Nephron (organoid): ENCODE measurements at regions not wholly inside any gene's neighbourhood (a gene's known extent, or its start where the extent isn't known, plus 50 kb on each side); places are given as distances from the start of the nearest gene placed in this dataset.

Experiments used
- H3K27ac Mint-ChIP-seq, 3 experiments: 2 replicates each; pipeline ENCODE4 v1.8.0; 2020; ENCODE audit warnings: mixed read lengths in 3 of 3, mild to moderate bottlenecking in 2 of 3, moderate library complexity in 1 of 3
- H3K27me3 Mint-ChIP-seq: 2 replicates; pipeline ENCODE4 v1.8.0; 2021; ENCODE audit warnings: low read depth, mild to moderate bottlenecking, moderate library complexity, mixed read lengths
- H3K36me3 Mint-ChIP-seq: 2 replicates; pipeline ENCODE4 v1.8.0; 2020; ENCODE audit warnings: low read depth, mixed read lengths
- H3K4me1 Mint-ChIP-seq: 2 replicates; pipeline ENCODE4 v1.8.0; 2020; ENCODE audit warnings: mixed read lengths
- H3K4me3 Mint-ChIP-seq, 3 experiments: 2 replicates each; pipeline ENCODE4 v1.8.0; 2020; ENCODE audit warnings: mild to moderate bottlenecking in 3 of 3, mixed read lengths in 3 of 3, moderate library complexity in 2 of 3
- H3K9me3 Mint-ChIP-seq: 2 replicates; pipeline ENCODE4 v1.8.0; 2020; ENCODE audit warnings: mixed read lengths
- TF ChIP-seq, protein P1 (sequence below), 3 experiments: fragments of 200-600 bp; sonication (generic); IDR thresholded peaks; one replicate each; pipeline ENCODE4 v1.5.0; 2021; ENCODE audit warnings: antibody characterized with exemption in 3 of 3; ENCODE audit not compliant: unreplicated experiment in 3 of 3

DNA sequence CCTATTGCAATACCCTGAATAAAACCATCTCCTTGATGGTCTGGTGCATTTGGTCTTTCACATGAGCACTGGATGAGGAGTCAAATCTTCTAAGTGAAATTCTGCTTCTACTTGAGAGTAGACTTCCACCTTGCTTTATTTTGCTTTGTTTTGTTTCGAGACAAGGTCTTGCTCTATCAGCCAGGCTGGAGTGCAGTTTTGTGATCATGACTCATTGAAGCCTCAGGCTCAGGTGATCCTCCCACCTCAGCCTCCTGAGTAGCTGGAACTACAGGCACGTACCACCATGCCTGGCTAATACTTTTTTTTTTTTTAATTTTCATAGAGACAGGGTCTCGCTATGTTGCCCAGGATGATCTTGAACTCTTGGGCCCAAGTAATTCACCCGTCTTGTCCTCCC, 65.8 kb upstream of the F3 start:
- Mint-ChIP-seq H3K4me3 (no peak overlapping the region), H3K9me3 (no peaks in the 10 kb centered on the region), H3K27ac (no peak overlapping the region), H3K4me1 (peaks cover 10% of the 10 kb centered on the region), H3K27me3 (peaks cover 4% of the 10 kb centered on the region), H3K36me3 (no peaks in the 10 kb centered on the region)
- TF ChIP-seq, protein P1, sequence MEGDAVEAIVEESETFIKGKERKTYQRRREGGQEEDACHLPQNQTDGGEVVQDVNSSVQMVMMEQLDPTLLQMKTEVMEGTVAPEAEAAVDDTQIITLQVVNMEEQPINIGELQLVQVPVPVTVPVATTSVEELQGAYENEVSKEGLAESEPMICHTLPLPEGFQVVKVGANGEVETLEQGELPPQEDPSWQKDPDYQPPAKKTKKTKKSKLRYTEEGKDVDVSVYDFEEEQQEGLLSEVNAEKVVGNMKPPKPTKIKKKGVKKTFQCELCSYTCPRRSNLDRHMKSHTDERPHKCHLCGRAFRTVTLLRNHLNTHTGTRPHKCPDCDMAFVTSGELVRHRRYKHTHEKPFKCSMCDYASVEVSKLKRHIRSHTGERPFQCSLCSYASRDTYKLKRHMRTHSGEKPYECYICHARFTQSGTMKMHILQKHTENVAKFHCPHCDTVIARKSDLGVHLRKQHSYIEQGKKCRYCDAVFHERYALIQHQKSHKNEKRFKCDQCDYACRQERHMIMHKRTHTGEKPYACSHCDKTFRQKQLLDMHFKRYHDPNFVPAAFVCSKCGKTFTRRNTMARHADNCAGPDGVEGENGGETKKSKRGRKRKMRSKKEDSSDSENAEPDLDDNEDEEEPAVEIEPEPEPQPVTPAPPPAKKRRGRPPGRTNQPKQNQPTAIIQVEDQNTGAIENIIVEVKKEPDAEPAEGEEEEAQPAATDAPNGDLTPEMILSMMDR (IDR thresholded peaks at IDR 0.05; ENCODE audit: unreplicated experiment in 3 of 3): no peak

DNA sequence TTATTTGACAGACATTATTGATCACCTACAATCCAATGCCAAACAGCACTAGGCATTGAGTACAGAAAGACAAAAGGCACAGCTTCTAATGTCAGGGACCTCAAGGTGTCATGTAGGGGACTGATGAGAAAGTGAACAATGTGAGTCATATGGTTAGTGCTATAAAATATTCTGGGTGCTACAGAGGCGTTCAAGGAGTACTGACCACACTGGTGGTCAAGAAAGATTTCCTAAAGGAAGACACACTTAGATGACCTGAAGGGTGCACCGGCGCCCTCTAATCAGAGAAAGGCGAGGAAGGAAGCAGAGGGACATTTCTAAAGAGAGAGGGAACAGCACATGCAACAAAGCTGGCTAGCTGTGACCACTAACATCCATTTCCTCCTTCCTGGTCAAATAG, 64.9 kb upstream of the F3 start:
- Mint-ChIP-seq H3K27ac (no peak overlapping the region), H3K4me3 (no peak overlapping the region), H3K4me1 (peaks cover 9% of the 10 kb centered on the region), H3K9me3 (no peaks in the 10 kb centered on the region), H3K27me3 (peaks cover 4% of the 10 kb centered on the region), H3K36me3 (no peaks in the 10 kb centered on the region)
- TF ChIP-seq, protein P1 (IDR thresholded peaks at IDR 0.05; ENCODE audit: unreplicated experiment in 3 of 3): no peak

- no peaks in the 10 kb centered on the region for H3K9me3 Mint-ChIP-seq
- TF ChIP-seq, protein P1 (IDR thresholded peaks at IDR 0.05; ENCODE audit: unreplicated experiment in 3 of 3): no peak
- no peak overlapping the region for H3K27ac Mint-ChIP-seq
- no peak overlapping the region for H3K4me3 Mint-ChIP-seq
- H3K4me1 Mint-ChIP-seq: no peaks in the 10 kb centered on the region
- H3K36me3 Mint-ChIP-seq: no peaks in the 10 kb centered on the region
- peaks cover 5% of the 10 kb centered on the region for H3K27me3 Mint-ChIP-seq
Observed at GRCh38 chr1:94603663-94604062, 62.1 kb upstream of the F3 start.

GRCh38 chr1:94602802-94603625, 61.5 kb upstream of the F3 start:
- Mint-ChIP-seq H3K27ac (no peak overlapping the region), H3K36me3 (no peaks in the 10 kb centered on the region), H3K4me3 (no peak overlapping the region), H3K4me1 (no peaks in the 10 kb centered on the region), H3K9me3 (no peaks in the 10 kb centered on the region), H3K27me3 (peaks cover 5% of the 10 kb centered on the region)
- TF ChIP-seq, protein P1 (IDR thresholded peaks at IDR 0.05; ENCODE audit: unreplicated experiment in 3 of 3): no peak

DNA sequence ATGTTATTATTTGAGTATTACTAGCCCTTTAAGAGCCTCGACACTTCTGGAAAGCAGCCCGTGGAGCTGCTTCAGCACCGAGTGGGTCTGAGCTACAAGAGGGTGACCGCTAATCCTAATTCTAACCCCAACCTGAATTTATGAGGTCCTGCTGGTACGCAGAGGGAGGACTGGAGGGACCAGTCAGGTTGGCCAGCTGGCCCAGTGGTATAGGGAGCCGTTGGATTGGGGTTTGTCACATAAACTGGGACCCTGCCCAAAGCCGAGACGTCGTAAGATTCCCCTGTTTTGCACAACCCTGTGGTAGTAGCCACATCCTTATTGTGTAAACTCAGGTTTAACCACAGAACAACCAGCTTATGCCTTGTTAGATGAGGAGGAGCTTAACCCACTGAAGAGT, 60.8 kb upstream of the F3 start:
- Mint-ChIP-seq H3K27ac (no peak overlapping the region), H3K4me3 (no peak overlapping the region), H3K27me3 (peaks cover 9% of the 10 kb centered on the region), H3K9me3 (no peaks in the 10 kb centered on the region), H3K36me3 (no peaks in the 10 kb centered on the region), H3K4me1 (no peaks in the 10 kb centered on the region)
- TF ChIP-seq, protein P1 (IDR thresholded peaks at IDR 0.05; ENCODE audit: unreplicated experiment in 3 of 3): no peak

- TF ChIP-seq, protein P1 (IDR thresholded peaks at IDR 0.05; ENCODE audit: unreplicated experiment in 3 of 3): no peak
- no peaks in the 10 kb centered on the region for H3K9me3 Mint-ChIP-seq
- peaks cover 13% of the 10 kb centered on the region for H3K27me3 Mint-ChIP-seq
- peaks cover 6% of the 10 kb centered on the region for H3K4me1 Mint-ChIP-seq
- H3K27ac Mint-ChIP-seq: no peak overlapping the region
- H3K4me3 Mint-ChIP-seq: no peak overlapping the region
- H3K36me3 Mint-ChIP-seq: no peaks in the 10 kb centered on the region
Observed at GRCh38 chr1:94600556-94600955, 59.0 kb upstream of the F3 start.
